Prostate gland (tissue), 2 donors: ENCODE measurements at regions not wholly inside any gene's neighbourhood (a gene's known extent, or its start where the extent isn't known, plus 50 kb on each side); places are given as distances from the start of the nearest gene placed in this dataset.

ENCODE experiments used
- CTCF ChIP-seq, 4 experiments: fragments of 200-600 bp in 2 of 4; fragments of 450-650 bp in 2 of 4; sonication (generic) in 2 of 4; IDR thresholded peaks; 1 replicate in 3 of 4; 2 replicates in 1 of 4; pipeline ENCODE4 v1.5.1; 2016 to 2019; ENCODE audit warnings: antibody characterized with exemption in 4 of 4, mild to moderate bottlenecking in 2 of 4, moderate library complexity in 2 of 4
- POLR2AphosphoS5 ChIP-seq: sonication (generic); formaldehyde crosslinking; IDR thresholded peaks from one replicate; pipeline ENCODE4 v1.6.1; 2017; ENCODE audit warnings: antibody characterized with exemption

GRCh38 chr7:26916336-26916735 lies 51.9 kb upstream of the SKAP2 start:
- TF ChIP-seq CTCF (IDR thresholded peaks at IDR 0.05) (no peak), POLR2AphosphoS5 (no peak)
